Body of pancreas (tissue), 4 donors: ENCODE measurements at regions not wholly inside any gene's neighbourhood (a gene's known extent, or its start where the extent isn't known, plus 50 kb on each side); places are given as distances from the start of the nearest gene placed in this dataset.

Experiments
- CTCF ChIP-seq, 7 experiments: fragments of 450-650 bp in 4 of 7; fragments of 200-600 bp in 3 of 7; sonication (generic) in 3 of 7; IDR thresholded peaks; one replicate each; pipeline ENCODE4 v1.5.1; 2016 to 2019; ENCODE audit warnings: antibody characterized with exemption in 7 of 7
- POLR2A ChIP-seq, 3 donors: fragments of 450-650 bp; IDR thresholded peaks; one replicate each; pipeline ENCODE4 v1.6.1; 2016; ENCODE audit warnings: antibody characterized with exemption in 3 of 3, mild to moderate bottlenecking in 2 of 3

- TF ChIP-seq POLR2A (IDR thresholded peaks at IDR 0.05): no peak
- TF ChIP-seq CTCF (IDR thresholded peaks at IDR 0.05): no peak
Measured at GRCh38 chr21:15324542-15324941, 259.7 kb upstream of the NRIP1 start.
